H1 (cell line): ENCODE measurements at regions not wholly inside any gene's neighbourhood (a gene's known extent, or its start where the extent isn't known, plus 50 kb on each side); places are given as distances from the start of the nearest gene placed in this dataset.

Experiments
- CTCF ChIA-PET: fragments of 300-600 bp; sonication (Branson Sonifier 250); formaldehyde crosslinking; loops from one replicate; lab custom pipeline; 2021; ENCODE audit not compliant: partially characterized antibody; lab: Charles Lee
- POLR2A ChIA-PET: fragments of 300-600 bp; sonication (Branson Sonifier 250); formaldehyde crosslinking; loops from one replicate; lab custom pipeline; 2021; ENCODE audit warnings: inconsistent platforms; ENCODE audit not compliant: partially characterized antibody; lab: Charles Lee
- DNase-seq, 2 experiments: peaks; one replicate each; pipeline versions ENCODE4 v3.0.0 to v3.0.0-alpha.2; 2010 to 2022; ENCODE audit warnings: low spot score in 2 of 2, low read depth in 1 of 2, mixed read lengths in 1 of 2
- FAIRE-seq: peaks from 2 replicates; lab custom pipeline; 2011; peaks lifted over from hg19 to GRCh38; lab: Jason Lieb, UNC
- H2AFZ ChIP-seq: 2 replicates; pipeline ENCODE4 v1.8.1; 2012; ENCODE audit warnings: low read length, inconsistent platforms
- H2AK5ac ChIP-seq: 2 replicates; pipeline ENCODE4 v1.6.1; 2013; ENCODE audit warnings: low read depth, low read length
- H2BK120ac ChIP-seq: replicated peaks from 2 replicates; pipeline ENCODE3; 2013; ENCODE audit warnings: low read depth, low read length, inconsistent platforms
- H2BK12ac ChIP-seq: 2 replicates; pipeline ENCODE4 v1.6.1; 2013; ENCODE audit warnings: low read depth, low read length
- H2BK15ac ChIP-seq: 2 replicates; pipeline ENCODE4 v1.6.1; 2013; ENCODE audit warnings: low read length
- H2BK20ac ChIP-seq: 2 replicates; pipeline ENCODE4 v1.6.1; 2013; ENCODE audit warnings: low read length
- H2BK5ac ChIP-seq: 2 replicates; pipeline ENCODE4 v1.6.1; 2013; ENCODE audit warnings: low read depth, low read length
- H3K14ac ChIP-seq: 2 replicates; pipeline ENCODE4 v1.6.1; 2013; ENCODE audit warnings: inconsistent platforms; ENCODE audit not compliant: insufficient read length
- H3K18ac ChIP-seq: 2 replicates; pipeline ENCODE4 v1.6.1; 2013; ENCODE audit warnings: low read length; ENCODE audit errors: extremely low read depth
- H3K23ac ChIP-seq: 2 replicates; pipeline ENCODE4 v1.6.1; 2013; ENCODE audit warnings: inconsistent platforms; ENCODE audit not compliant: insufficient read length
- H3K23me2 ChIP-seq: 2 replicates; pipeline ENCODE4 v1.6.1; 2013; ENCODE audit warnings: low read depth, low read length
- H3K27ac ChIP-seq: 2 replicates; pipeline ENCODE4 v1.6.1; 2011; ENCODE audit warnings: low read depth, low read length, inconsistent platforms
- H3K27me3 ChIP-seq, 4 experiments: replicated peaks in 1 of 4; 1 replicate in 1 of 4; 2 replicates in 3 of 4; pipeline versions ENCODE4 v1.6.1 to v1.8.1; 2011 to 2013; ENCODE audit warnings: low read length in 3 of 4, mild to moderate bottlenecking in 3 of 4, inconsistent platforms in 2 of 4, mixed read lengths in 2 of 4, moderate library complexity in 1 of 4; ENCODE audit not compliant: control insufficient read depth in 3 of 4, insufficient read depth in 3 of 4; ENCODE audit errors: extremely low read depth in 1 of 4
- H3K36me3 ChIP-seq, 4 experiments: 2 replicates each; pipeline versions ENCODE4 v1.6.1 to v1.8.1; 2011 to 2013; ENCODE audit warnings: mild to moderate bottlenecking in 4 of 4, low read length in 3 of 4, moderate library complexity in 2 of 4, control low read depth in 1 of 4, inconsistent platforms in 1 of 4; ENCODE audit not compliant: insufficient read depth in 4 of 4, control insufficient read depth in 2 of 4
- H3K4ac ChIP-seq: replicated peaks from 2 replicates; pipeline ENCODE3; 2013; ENCODE audit warnings: low read length, low read depth, mixed read lengths, inconsistent platforms; ENCODE audit not compliant: insufficient read length
- H3K4me1 ChIP-seq, 4 experiments: replicated peaks in 1 of 4; 1 replicate in 1 of 4; 2 replicates in 3 of 4; pipeline versions ENCODE4 v1.6.1 to v1.8.1; 2011 to 2013; ENCODE audit warnings: low read length in 3 of 4, inconsistent platforms in 2 of 4, mixed read lengths in 1 of 4; ENCODE audit not compliant: insufficient read depth in 4 of 4, control insufficient read depth in 3 of 4
- H3K4me2 ChIP-seq, 2 experiments: 2 replicates each; pipeline versions ENCODE4 v1.6.1 to v1.8.1; 2011 to 2013; ENCODE audit warnings: low read depth in 2 of 2, low read length in 2 of 2, control low read depth in 1 of 2, inconsistent platforms in 1 of 2, mild to moderate bottlenecking in 1 of 2; ENCODE audit not compliant: insufficient read depth in 1 of 2
- H3K4me3 ChIP-seq, 4 experiments: fragments of 200-600, 300-600 bp in 1 of 4; sonication (generic), shearing (Covaris generic), sonication (Bioruptor Twin) in 1 of 4; 2 replicates each; pipeline versions ENCODE4 v1.5.1 to v1.8.1; 2011 to 2016; ENCODE audit warnings: low read length in 4 of 4, low read depth in 3 of 4, control low read depth in 2 of 4, inconsistent platforms in 2 of 4, mild to moderate bottlenecking in 2 of 4, mixed read lengths in 1 of 4, moderate library complexity in 1 of 4; ENCODE audit not compliant: insufficient read depth in 2 of 4; ENCODE audit errors: extremely low read depth in 1 of 4
- H3K56ac ChIP-seq: replicated peaks from 2 replicates; pipeline ENCODE3; 2013; ENCODE audit warnings: low read depth, mild to moderate bottlenecking, mixed read lengths, low read length, inconsistent platforms; ENCODE audit not compliant: insufficient read length
- H3K79me1 ChIP-seq: 2 replicates; pipeline ENCODE4 v1.6.1; 2013; ENCODE audit warnings: low read depth, low read length, control low read depth
- H3K79me2 ChIP-seq, 2 experiments: 2 replicates each; pipeline versions ENCODE4 v1.6.1 to v1.8.1; 2012 to 2013; ENCODE audit warnings: low read length in 2 of 2, mild to moderate bottlenecking in 2 of 2, inconsistent platforms in 1 of 2; ENCODE audit not compliant: insufficient read depth in 2 of 2, control insufficient read depth in 1 of 2
- H3K9ac ChIP-seq, 4 experiments: replicated peaks in 1 of 4; 1 replicate in 1 of 4; 2 replicates in 3 of 4; pipeline versions ENCODE4 v1.6.1 to v1.8.1; 2011 to 2013; ENCODE audit warnings: low read depth in 3 of 4, low read length in 3 of 4, control low read depth in 2 of 4, mild to moderate bottlenecking in 2 of 4, moderate library complexity in 2 of 4, inconsistent platforms in 1 of 4; ENCODE audit errors: extremely low read depth in 1 of 4
- H3K9me3 ChIP-seq, 2 experiments: 2 replicates each; pipeline versions ENCODE4 v1.6.1 to v1.8.1; 2012 to 2013; ENCODE audit warnings: mild to moderate bottlenecking in 2 of 2, moderate library complexity in 2 of 2, control low read depth in 1 of 2, inconsistent platforms in 1 of 2, low read depth in 1 of 2, low read length in 1 of 2, mixed read lengths in 1 of 2; ENCODE audit not compliant: insufficient read depth in 2 of 2
- H4K20me1 ChIP-seq, 2 experiments: replicated peaks in 1 of 2; 2 replicates each; pipeline versions ENCODE3 to v1.8.1; 2011 to 2013; ENCODE audit warnings: inconsistent platforms in 2 of 2, low read length in 2 of 2, mild to moderate bottlenecking in 1 of 2; ENCODE audit not compliant: insufficient read depth in 2 of 2, control insufficient read depth in 1 of 2
- H4K5ac ChIP-seq: 2 replicates; pipeline ENCODE4 v1.6.1; 2013; ENCODE audit warnings: low read length, low read depth, mixed read lengths, inconsistent platforms; ENCODE audit not compliant: insufficient read length
- H4K8ac ChIP-seq: 2 replicates; pipeline ENCODE4 v1.8.0; 2013; ENCODE audit warnings: mild to moderate bottlenecking, moderate library complexity, low read length, inconsistent platforms; ENCODE audit not compliant: insufficient read depth; ENCODE audit errors: extremely low read depth
- H4K91ac ChIP-seq: replicated peaks from 2 replicates; pipeline ENCODE3; 2013; ENCODE audit warnings: low read length, mixed read lengths, inconsistent platforms; ENCODE audit not compliant: insufficient read length
- JUND ChIP-seq: IDR thresholded peaks from 2 replicates; pipeline ENCODE4 v1.6.1; 2011; ENCODE audit warnings: mild to moderate bottlenecking, improper control_type of control experiment, low read length
- NRF1 ChIP-seq: IDR thresholded peaks from 2 replicates; pipeline ENCODE4 v1.6.1; 2011; ENCODE audit warnings: mild to moderate bottlenecking, low read depth, low read length, improper control_type of control experiment
- PHF8 ChIP-seq: fragments of 200-600 bp; sonication (generic); conservative IDR thresholded peaks from 2 replicates; pipeline ENCODE4 v1.7.1; 2012; ENCODE audit warnings: low read depth, mild to moderate bottlenecking, inconsistent platforms, low read length, moderate library complexity
- RBBP5 ChIP-seq: IDR thresholded peaks from 2 replicates; pipeline ENCODE4 v1.7.1; 2012; ENCODE audit warnings: low read depth, mild to moderate bottlenecking, inconsistent platforms, low read length, moderate library complexity, borderline replicate concordance
- RXRA ChIP-seq: IDR thresholded peaks from 2 replicates; pipeline ENCODE4 v1.6.1; 2011; ENCODE audit warnings: low read depth, mild to moderate bottlenecking, low read length, moderate library complexity; ENCODE audit not compliant: insufficient read depth
- TBP ChIP-seq: IDR thresholded peaks from 2 replicates; pipeline ENCODE4 v1.6.1; 2011; ENCODE audit warnings: low read depth, low read length, improper control_type of control experiment
- WGBS, 2 experiments: shearing (Covaris generic) in 1 of 2; methylation state at CpG; one replicate each; pipeline versions ENCODE4 v1.1.6 to v1.1.7; 2013 to 2015; ENCODE audit warnings: low lambda C conversion rate in 2 of 2, mixed read lengths in 2 of 2, inconsistent platforms in 1 of 2, low coverage in 1 of 2, missing lambda C conversion rate in 1 of 2; ENCODE audit not compliant: insufficient replicate concordance in 2 of 2, insufficient coverage in 1 of 2, insufficient read length in 1 of 2; ENCODE audit errors: extremely low coverage in 1 of 2, missing lambda C conversion rate in 1 of 2; 5-methylcytosine and 5-hydroxymethylcytosine counted together
- TF ChIP-seq, protein P1 (sequence below): IDR thresholded peaks from 2 replicates; pipeline ENCODE4 v1.6.1; 2012; ENCODE audit warnings: inconsistent platforms

GRCh38 chr6:27617700-27618689 is 145.1 kb upstream of the ZNF184 start:
- peak; percentile 77 for FAIRE-seq
- H3K9ac ChIP-seq, result peak overlapping the region in 1 of 4 experiments; percentile 65; a peak in 1 of 7 replicates
- TF ChIP-seq, protein P1, sequence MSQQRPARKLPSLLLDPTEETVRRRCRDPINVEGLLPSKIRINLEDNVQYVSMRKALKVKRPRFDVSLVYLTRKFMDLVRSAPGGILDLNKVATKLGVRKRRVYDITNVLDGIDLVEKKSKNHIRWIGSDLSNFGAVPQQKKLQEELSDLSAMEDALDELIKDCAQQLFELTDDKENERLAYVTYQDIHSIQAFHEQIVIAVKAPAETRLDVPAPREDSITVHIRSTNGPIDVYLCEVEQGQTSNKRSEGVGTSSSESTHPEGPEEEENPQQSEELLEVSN, result no peak
- 0 out of 2 replicates have a peak, but pooled peaks have one; percentile 13 for TF ChIP-seq PHF8
- peak; percentile 100 for TF ChIP-seq TBP
- TF ChIP-seq NRF1, result peak; percentile 14; the same call in 1 of the 2 replicates
- TF ChIP-seq JUND, result no peak
- TF ChIP-seq RBBP5, result peak; percentile 55; the same call in 1 of the 2 replicates
- TF ChIP-seq RXRA, result 0 out of 2 replicates have a peak, but pooled peaks have one; percentile 13

More at GRCh38 chr6:27617700-27618689, 145.1 kb upstream of the ZNF184 start:
- peak overlapping the region; percentile 80 to 97 (median 90) for H3K4me3 ChIP-seq
- H4K20me1 ChIP-seq, result no peaks in the 10 kb centered on the region
- peak overlapping the region; percentile 74 to 77 for H3K4me2 ChIP-seq
- no peak overlapping the region for H3K14ac ChIP-seq
- H3K56ac ChIP-seq, result no peak overlapping the region
- H3K27ac ChIP-seq, result no peak overlapping the region
- no peaks in the 10 kb centered on the region for H3K79me1 ChIP-seq
- no peak overlapping the region for H3K4ac ChIP-seq
- H2AK5ac ChIP-seq, result no peak overlapping the region
- H3K23me2 ChIP-seq, result peaks cover 8% of the 10 kb centered on the region; the same call in 1 of the 2 replicates
- ChIA-PET CTCF (interaction anchor here (0.6 to 3.7 kb wide), 15 partner anchors 9 to 459 kb away, joined by 3 to 17 read pairs (median 4); no protein-coding TSS in a partner anchor), POLR2A (interaction anchor here (0.8 to 1.5 kb wide), 3 partner anchors 9 to 1345 kb away, joined by 3 to 7 read pairs (median 3); a partner anchor contains a TSS)
- WGBS, 2 experiments, result 20% methylated on average over 32 of the region's 32 CpGs; no CpG with 5 or more reads in 1 of the 2 experiments
- H4K5ac ChIP-seq, result no peak overlapping the region
- 0 out of 2 replicates have a peak overlapping the region, but pooled peaks have one; percentile 16 for H4K8ac ChIP-seq
- no peak overlapping the region for H2BK20ac ChIP-seq
- H2BK15ac ChIP-seq, result no peak overlapping the region
- DNase-seq, result peak in 1 of 2 experiments; percentile 71
- H2BK12ac ChIP-seq, result no peak overlapping the region
- H3K4me1 ChIP-seq, result peaks cover 0 to 2% (median 0%) of the 10 kb centered on the region in 4 experiments; a peak in 2 of 7 replicates
- no peaks in the 10 kb centered on the region for H3K36me3 ChIP-seq
- no peak overlapping the region for H4K91ac ChIP-seq
- no peak overlapping the region for H2BK120ac ChIP-seq
- no peaks in the 10 kb centered on the region for H3K79me2 ChIP-seq
- peak overlapping the region; percentile 99 for H2AFZ ChIP-seq
- no peaks in the 10 kb centered on the region for H3K9me3 ChIP-seq
- H3K23ac ChIP-seq, result no peak overlapping the region
- no peaks in the 10 kb centered on the region; a peak in 1 of 7 replicates for H3K27me3 ChIP-seq
- no peak overlapping the region for H2BK5ac ChIP-seq
- H3K18ac ChIP-seq, result no peak overlapping the region
